ENCODE measurements at regions not wholly inside any gene's neighbourhood (a gene's known extent, or its start where the extent isn't known, plus 50 kb on each side); places are given as distances from the start of the nearest gene placed in this dataset.

DNA sequence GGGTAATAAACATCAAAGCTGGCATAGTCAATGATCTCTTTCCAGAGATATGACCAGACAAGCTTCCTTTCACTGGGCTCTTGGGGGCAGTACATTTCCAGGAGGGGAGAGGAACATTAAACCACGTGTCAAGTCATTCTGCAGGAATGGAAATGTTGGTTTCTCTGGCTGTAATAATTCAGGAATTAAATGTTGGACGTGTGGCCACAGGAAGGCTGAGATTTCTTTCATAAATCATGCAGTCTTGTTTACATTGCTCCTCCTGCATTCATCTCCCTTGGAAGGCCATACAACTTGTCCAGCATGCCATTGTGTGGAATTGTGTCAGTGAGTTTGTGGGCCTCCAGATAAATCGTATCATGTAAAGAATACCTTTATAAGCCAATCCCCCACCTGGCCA is 259.2 kb downstream of the ADGRL2 start:
- Histone ChIP-seq H3K27ac (ENCODE audit: control insufficient read depth, insufficient read depth) (no peak overlapping the region), H3K4me1 (ENCODE audit: control insufficient read depth, insufficient read depth, low read length) (no peaks in the 10 kb centered on the region), H2AFZ (ENCODE audit: control insufficient read depth, low read depth, low read length) (no peak overlapping the region), H3K36me3 (ENCODE audit: control insufficient read depth in 2 of 2, insufficient read depth in 2 of 2, low read length in 1 of 2) (no peaks in the 10 kb centered on the region), H3K4me3 (no peak overlapping the region), H3K9ac (ENCODE audit: control insufficient read depth, insufficient read depth, low read length) (no peak overlapping the region), H3K79me2 (ENCODE audit: control insufficient read depth, insufficient read depth, low read length) (no peaks in the 10 kb centered on the region), H3K4me2 (ENCODE audit: control insufficient read depth, insufficient read depth) (no peak overlapping the region), H3K27me3 (replicated peaks in 1 of 2; ENCODE audit: control insufficient read depth in 2 of 2, insufficient read depth in 2 of 2, low read length in 1 of 2) (no peaks in the 10 kb centered on the region; a peak in 1 of 4 replicates), H4K20me1 (ENCODE audit: control insufficient read depth, insufficient read depth) (no peaks in the 10 kb centered on the region), H3K9me3 (replicated peaks; ENCODE audit: control insufficient read depth, insufficient read depth, low read length) (no peaks in the 10 kb centered on the region)
- ChIA-PET SMC1A (ENCODE audit: uncharacterized antibody, unreplicated experiment) (interaction anchor here (0.6 to 1.3 kb wide), 5 partner anchors 15 to 177 kb away, joined by 3 to 4 read pairs (median 3); no protein-coding TSS in a partner anchor), RAD21 (ENCODE audit: unreplicated experiment) (no interaction called here), CTCF (no interaction called here), POLR2A (no interaction called here)
- DNase-seq (ENCODE audit: low read depth, low spot score) (no peak), ATAC-seq (no peak), FAIRE-seq (no peak)
- intact Hi-C loops (cut with micrococcal nuclease; ENCODE audit: unreplicated experiment): no loop called here
- BruUV-seq (replicated peaks): no TSS peak
- WGBS (ENCODE audit: insufficient coverage, insufficient replicate concordance, low lambda C conversion rate, missing lambda C conversion rate): 2% methylated on average over 3 of the region's 3 CpGs
- in situ Hi-C loops (cut with MboI): no loop called here
- TF ChIP-seq ZNF24 (IDR thresholded peaks at IDR 0.05) (no peak), GABPA (IDR thresholded peaks at IDR 0.05; ENCODE audit: low read depth) (no peak), TBL1XR1 (IDR thresholded peaks at IDR 0.05; ENCODE audit: low read depth, low read length) (no peak), CHD4 (IDR thresholded peaks at IDR 0.05) (no peak), TARDBP (IDR thresholded peaks at IDR 0.05; ENCODE audit: borderline replicate concordance) (no peak), ELK1 (IDR thresholded peaks at IDR 0.05; ENCODE audit: low read depth, low read length) (no peak), CBFB (IDR thresholded peaks at IDR 0.05; ENCODE audit: low read depth) (no peak), SMC3 (IDR thresholded peaks at IDR 0.05; ENCODE audit: borderline replicate concordance, low read length) (no peak), FOS (IDR thresholded peaks at IDR 0.05; ENCODE audit: borderline replicate concordance, extremely low read depth, insufficient read length) (no peak), BCL3 (IDR thresholded peaks at IDR 0.05; ENCODE audit: borderline replicate concordance, insufficient read depth, low read depth, low read length, poor library complexity, severe bottlenecking) (no peak), MLLT1 (IDR thresholded peaks at IDR 0.05) (no peak), RFX5 (IDR thresholded peaks at IDR 0.05; ENCODE audit: low read depth, low read length) (no peak), IKZF2 (IDR thresholded peaks at IDR 0.05) (no peak)
- TF ChIP-seq, protein P1, sequence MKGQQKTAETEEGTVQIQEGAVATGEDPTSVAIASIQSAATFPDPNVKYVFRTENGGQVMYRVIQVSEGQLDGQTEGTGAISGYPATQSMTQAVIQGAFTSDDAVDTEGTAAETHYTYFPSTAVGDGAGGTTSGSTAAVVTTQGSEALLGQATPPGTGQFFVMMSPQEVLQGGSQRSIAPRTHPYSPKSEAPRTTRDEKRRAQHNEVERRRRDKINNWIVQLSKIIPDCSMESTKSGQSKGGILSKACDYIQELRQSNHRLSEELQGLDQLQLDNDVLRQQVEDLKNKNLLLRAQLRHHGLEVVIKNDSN (IDR thresholded peaks at IDR 0.05; ENCODE audit: borderline replicate concordance, extremely low read length, insufficient read depth, low read depth, low read length): no peak
- TF ChIP-seq, protein P2, sequence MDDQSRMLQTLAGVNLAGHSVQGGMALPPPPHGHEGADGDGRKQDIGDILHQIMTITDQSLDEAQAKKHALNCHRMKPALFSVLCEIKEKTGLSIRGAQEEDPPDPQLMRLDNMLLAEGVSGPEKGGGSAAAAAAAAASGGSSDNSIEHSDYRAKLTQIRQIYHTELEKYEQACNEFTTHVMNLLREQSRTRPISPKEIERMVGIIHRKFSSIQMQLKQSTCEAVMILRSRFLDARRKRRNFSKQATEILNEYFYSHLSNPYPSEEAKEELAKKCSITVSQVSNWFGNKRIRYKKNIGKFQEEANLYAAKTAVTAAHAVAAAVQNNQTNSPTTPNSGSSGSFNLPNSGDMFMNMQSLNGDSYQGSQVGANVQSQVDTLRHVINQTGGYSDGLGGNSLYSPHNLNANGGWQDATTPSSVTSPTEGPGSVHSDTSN (IDR thresholded peaks at IDR 0.05; ENCODE audit: insufficient replicate concordance, low read depth, low read length): no peak
- TF ChIP-seq, protein P3, sequence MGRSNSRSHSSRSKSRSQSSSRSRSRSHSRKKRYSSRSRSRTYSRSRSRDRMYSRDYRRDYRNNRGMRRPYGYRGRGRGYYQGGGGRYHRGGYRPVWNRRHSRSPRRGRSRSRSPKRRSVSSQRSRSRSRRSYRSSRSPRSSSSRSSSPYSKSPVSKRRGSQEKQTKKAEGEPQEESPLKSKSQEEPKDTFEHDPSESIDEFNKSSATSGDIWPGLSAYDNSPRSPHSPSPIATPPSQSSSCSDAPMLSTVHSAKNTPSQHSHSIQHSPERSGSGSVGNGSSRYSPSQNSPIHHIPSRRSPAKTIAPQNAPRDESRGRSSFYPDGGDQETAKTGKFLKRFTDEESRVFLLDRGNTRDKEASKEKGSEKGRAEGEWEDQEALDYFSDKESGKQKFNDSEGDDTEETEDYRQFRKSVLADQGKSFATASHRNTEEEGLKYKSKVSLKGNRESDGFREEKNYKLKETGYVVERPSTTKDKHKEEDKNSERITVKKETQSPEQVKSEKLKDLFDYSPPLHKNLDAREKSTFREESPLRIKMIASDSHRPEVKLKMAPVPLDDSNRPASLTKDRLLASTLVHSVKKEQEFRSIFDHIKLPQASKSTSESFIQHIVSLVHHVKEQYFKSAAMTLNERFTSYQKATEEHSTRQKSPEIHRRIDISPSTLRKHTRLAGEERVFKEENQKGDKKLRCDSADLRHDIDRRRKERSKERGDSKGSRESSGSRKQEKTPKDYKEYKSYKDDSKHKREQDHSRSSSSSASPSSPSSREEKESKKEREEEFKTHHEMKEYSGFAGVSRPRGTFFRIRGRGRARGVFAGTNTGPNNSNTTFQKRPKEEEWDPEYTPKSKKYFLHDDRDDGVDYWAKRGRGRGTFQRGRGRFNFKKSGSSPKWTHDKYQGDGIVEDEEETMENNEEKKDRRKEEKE (IDR thresholded peaks at IDR 0.05): no peak
